ENCODE measurements at regions not wholly inside any gene's neighbourhood (a gene's known extent, or its start where the extent isn't known, plus 50 kb on each side); places are given as distances from the start of the nearest gene placed in this dataset.

DNA sequence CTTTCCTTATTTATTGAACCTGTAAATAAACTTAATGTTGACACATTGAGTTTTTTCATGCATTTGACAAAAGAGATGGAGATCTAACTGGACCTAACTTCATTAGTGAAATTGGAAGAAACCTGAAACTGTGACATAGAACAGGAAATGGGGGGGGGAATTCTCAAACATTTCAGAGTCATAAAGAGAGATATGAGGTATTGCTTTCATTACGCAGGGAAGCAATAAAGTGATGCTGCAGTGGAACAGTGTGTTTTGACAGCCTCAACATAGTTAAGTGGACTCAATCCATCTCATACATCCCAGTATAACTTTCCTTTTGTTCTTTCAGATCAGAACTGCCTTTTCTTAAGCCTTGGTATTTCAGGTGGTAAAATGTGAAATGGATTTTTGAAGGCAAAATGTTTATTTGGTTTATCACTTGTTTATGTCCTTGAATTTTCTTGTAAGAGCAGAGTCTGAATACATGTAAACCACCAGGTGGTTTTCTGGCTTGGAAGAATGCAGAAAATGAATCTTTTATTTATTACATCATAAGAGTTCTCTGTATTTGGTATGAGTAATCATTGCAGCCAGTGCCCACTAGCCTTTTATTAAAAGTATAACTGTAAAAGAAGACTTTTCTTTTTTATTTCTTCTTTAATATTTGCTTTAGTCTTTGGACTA, 132.5 kb downstream of the ZNF326 start:
- no peak for TF ChIP-seq POLR2A (IDR thresholded peaks at IDR 0.05; ENCODE audit: low read depth, low read length)
- no peak for TF ChIP-seq TAF1 (IDR thresholded peaks at IDR 0.05; ENCODE audit: borderline replicate concordance, low read depth, low read length)
- no peak for TF ChIP-seq POLR2AphosphoS5 (IDR thresholded peaks at IDR 0.05; ENCODE audit: low read depth, low read length)

Measured in GM12892 (cell line).